HG02870 (cell line): ENCODE measurements at regions not wholly inside any gene's neighbourhood (a gene's known extent, or its start where the extent isn't known, plus 50 kb on each side); places are given as distances from the start of the nearest gene placed in this dataset.
"Not testable (repeated sequence)": the region's sequence is repeated elsewhere in the genome, so short reads cannot be mapped to it uniquely, and the experiment has no call there.

ENCODE experiments used
- ATAC-seq: cut with Tn5 transposase; IDR thresholded peaks from one replicate; pipeline ENCODE4 v1.9.1; 2021; ENCODE audit warnings: mild to moderate bottlenecking, moderate library complexity; ENCODE audit not compliant: unreplicated experiment

DNA sequence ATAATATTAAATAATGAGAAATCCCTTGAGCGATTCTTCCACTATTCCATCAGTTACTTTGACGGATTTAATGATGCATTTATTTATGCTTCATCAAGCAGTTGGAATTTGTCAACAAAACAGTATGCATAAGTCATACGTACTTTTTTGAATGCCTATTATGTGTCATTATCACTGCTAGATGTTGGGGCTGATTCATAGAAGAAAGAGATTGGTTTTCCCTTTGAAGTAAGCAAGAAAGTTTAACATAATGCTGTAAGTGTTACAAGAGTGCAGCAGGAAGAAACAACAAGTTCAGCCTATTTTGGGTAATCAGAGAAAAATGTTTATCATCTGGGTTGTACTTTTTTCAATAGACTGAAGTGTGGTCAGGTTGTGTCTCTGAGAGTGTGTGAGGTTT lies 121.2 kb upstream of the RANBP3L start:
- no peak for ATAC-seq

DNA sequence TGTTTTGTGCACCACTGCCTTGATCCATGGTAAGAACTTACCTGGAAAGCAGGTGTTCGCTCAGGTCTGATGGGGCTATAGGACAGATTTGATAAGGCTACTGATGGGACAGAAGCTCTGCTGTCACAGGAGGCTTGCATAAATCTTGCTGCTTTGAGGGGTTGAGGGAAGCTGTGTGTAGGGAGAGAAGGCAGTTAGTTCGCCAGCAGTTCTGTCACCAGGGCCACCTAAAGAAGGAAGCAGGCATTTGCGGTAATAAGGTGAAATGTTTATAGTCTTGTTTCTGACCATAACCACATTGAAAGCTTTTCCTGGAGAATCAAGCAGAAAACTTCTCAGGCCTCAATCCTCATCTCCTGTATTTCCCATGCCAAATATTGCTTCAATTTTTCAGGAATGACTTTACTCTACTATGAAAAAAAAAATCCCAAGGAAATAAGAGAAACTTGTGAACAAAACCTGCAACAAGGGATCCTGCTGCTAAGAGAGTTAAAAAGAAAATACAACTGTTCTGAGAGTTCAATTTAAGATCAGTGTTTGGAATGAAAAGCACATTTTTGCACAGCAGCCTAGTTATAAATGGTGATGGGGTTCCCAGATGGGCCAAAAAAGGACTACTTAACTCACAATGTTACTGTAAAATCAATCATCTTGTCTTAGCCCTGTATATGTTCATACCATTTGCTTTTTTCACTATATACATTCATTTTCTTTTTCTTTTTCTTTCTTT lies 122.0 kb upstream of the RANBP3L start:
- no peak for ATAC-seq

- not testable (repeated sequence) for ATAC-seq
Measured at GRCh38 chr5:36426070-36426469, 124.4 kb upstream of the RANBP3L start.

DNA sequence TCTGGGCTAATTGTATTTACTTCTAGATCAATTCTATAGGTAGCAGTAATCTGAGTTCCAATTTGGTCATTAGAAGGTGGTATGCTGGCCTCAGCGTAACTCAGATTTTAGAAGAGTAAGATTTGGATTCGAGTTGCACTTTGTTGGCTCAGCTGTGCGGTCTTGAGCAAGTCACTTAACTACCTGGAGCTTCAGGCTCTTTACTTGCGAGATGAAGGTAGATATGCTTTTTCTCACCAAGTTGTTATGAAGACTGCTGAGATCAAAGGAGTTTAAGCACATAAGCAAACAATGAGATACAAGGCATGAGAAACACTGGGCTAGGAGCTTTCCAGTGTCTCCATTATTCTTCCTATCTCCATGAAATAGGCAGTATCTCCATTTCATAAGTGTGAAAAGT lies 133.8 kb upstream of the RANBP3L start:
- ATAC-seq = no peak

- ATAC-seq = no peak
Measured at GRCh38 chr5:36436306-36436705, 134.6 kb upstream of the RANBP3L start.

- no peak for ATAC-seq
Measured at GRCh38 chr5:36438765-36439561, 137.3 kb upstream of the RANBP3L start.

DNA sequence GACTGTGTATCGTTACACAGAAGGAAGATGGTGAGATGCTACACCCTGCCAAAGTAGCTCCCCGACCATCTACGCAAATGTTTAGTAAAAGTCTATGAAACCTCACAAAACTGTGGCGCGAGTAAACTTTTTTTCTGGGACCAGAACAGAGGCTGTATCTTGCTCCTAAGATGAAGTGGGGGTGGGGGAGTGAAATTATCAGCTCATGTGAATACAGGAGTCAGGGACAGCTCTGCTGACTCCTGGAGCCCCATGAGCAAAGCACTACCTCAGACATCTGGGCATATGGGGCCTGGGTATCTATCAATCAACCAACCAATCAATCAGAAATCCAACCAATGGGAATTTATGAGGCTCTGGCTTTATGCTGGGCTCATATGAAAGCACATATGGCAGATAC lies 138.6 kb upstream of the RANBP3L start:
- no peak for ATAC-seq

DNA sequence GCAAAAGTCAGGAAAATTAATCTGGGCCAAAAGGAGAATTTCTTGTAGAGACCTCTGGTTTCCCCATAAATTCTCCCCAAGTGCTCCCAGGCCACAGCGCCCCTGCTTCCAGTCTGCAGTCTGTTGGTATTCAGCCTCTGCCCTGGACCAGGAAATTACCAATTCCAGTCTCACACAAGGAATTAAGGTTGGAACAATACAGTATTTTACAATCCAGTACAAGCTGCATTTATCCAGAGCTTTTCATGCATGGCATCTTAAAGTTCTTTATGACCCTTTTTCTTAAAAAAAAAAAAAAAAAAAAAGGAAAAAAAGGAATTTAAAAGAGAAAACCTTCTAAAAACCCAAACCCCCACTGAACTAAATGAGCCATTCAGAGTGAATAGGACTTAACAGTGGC lies 139.6 kb upstream of the RANBP3L start:
- ATAC-seq = no peak

DNA sequence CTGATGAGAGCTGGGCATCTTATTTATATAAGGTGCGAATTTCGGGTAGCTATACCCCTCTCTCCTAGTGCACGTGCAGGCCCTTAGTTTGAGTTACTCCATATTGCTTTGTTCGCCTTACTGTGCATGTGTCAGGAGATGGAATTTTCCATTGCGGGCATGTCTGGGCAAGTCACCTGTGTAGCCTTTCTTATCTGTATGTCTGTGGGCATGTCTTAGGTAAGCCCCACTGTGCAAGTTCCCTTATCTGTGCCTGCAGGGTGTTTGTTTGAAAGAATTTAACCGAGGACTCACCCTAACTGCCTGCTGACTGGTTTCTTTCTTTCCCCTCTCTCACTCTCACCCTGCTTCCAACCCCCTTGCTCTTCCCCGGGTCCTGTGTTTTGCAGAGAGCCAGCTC lies 140.7 kb upstream of the RANBP3L start:
- peak; percentile 43 for ATAC-seq

- peak; percentile 28 for ATAC-seq
Measured at GRCh38 chr5:36442796-36443195, 141.1 kb upstream of the RANBP3L start.

GRCh38 chr5:36443941-36444340 lies 142.2 kb upstream of the RANBP3L start:
- no peak for ATAC-seq

DNA sequence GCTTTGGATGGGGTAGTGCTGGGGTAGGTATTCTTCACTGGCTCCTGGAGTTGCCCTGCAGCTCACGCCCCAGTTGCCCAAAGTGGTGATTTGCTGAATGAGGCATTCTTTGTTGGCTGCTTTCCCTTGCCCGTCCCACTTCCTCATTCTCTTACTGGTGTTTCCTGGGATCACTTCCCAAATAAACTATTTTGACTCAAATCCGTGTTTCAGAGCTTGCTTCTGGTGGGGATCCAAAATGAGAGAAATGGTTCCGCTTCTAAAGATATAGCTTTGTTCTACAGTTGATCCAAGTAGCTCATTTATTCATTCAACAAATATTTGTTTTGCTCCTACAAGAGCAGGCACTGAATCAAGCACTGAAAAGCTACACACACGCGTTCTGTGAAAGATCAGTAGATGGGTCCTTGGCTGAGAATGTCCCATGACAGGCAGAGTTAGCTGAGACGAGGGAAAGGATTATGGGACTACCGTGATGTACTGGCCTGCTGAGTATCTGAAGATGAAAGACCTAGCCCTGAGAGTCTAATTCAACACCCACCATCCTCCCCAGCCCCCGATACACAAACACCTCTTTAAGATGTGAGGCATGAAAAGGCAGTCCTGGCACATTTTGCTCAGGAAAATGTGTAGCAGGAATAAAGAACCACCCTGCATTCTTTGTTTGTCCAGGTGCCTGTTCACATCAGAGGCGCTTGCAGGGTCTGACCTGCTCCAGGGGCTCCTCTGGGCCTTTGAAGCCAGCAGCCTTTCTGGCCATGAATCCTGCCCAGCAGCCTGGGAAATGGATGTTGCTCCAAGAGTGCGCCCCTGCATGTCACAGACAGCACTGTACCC lies 143.1 kb upstream of the RANBP3L start:
- ATAC-seq = no peak

- ATAC-seq = no peak
Measured at GRCh38 chr5:36447776-36448175, 146.1 kb upstream of the RANBP3L start.

DNA sequence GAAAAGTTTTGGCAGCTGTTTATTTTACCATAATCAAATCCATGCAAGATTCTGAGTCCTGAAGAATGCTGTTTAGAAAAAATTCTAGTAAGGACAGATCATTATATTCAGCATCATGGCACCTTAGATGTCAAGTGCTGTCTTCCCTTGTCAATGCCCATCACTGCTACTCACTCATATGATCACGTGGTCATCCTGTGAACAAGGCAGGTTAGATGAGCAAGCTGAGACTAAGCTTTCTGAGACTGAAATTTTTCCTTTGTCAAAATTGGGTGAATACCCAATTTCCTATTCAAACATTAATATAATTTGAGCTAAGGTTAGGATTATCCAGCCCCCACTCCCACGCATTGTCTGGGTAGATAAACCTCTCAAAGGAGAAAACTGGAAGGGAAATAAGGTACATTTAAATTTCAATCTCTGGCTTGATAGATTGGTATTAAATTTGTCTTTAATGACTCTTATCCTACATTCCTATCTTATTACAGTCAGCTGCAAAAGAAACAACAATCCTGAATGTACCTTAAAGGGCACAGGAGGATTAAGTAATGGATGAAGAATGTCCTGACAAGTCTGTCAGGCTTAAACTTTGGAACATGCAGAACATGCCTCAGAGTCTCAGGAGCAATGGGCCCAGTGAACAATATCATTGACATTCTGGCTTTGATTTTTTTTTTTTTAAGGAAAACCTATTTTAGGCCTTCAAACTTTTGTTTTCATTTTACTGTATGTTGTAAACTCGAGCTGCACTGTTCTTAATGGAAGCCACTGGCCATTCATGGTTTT lies 148.7 kb upstream of the RANBP3L start:
- no peak for ATAC-seq

GRCh38 chr5:36452424-36453006 lies 150.8 kb upstream of the RANBP3L start:
- ATAC-seq = no peak

GRCh38 chr5:36457511-36458270 lies 148.7 kb upstream of the SLC1A3 start:
- no peak for ATAC-seq

GRCh38 chr5:36458746-36459145 lies 147.7 kb upstream of the SLC1A3 start:
- ATAC-seq = no peak

DNA sequence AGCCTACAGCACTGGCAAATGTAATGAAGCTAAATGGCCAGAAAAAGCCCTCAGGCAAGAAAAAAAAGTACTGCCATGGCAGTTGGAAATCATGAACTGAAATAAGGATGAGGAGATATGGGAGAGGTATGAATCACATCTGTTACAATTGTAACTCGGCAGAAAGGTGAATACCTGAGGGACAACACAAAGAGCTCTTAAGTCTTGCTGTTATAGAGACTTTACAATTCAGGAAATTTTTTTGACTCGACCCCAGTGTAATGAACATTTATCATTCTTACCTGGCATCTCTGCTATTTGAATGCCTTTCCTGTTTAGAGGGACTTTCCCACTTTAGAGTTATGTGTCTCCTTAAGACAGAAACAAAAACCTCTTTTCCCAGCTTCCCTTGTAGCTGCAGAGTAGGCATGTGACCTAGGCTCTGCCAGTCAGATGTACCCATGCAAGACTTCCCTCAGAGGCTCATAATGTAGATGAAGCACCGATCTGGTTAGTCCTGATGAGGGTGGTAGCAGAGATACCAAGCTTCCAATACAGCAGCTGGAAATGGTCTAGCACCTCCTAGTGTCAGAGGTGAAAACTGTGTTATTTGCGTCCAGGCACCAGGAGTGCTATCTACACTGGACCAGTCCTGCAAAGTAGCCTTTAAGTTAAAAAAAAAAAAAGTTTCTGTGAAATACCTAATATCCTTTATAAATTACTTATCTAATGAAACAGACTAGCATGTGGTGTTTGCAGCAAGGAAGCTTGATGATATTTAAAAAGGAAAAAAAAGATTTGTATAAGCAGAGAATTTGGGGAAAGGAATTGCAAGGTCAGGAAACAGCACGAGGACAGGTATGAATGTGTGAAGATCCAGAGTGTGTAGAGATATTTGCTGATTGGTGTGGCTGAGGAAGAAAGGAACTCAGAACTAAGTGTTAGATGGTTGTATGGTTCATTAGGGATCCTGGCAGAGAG lies 146.9 kb upstream of the SLC1A3 start:
- ATAC-seq = peak; percentile 44
